GM21825 (cell line): ENCODE measurements at regions not wholly inside any gene's neighbourhood (a gene's known extent, or its start where the extent isn't known, plus 50 kb on each side); places are given as distances from the start of the nearest gene placed in this dataset.
"Not testable (repeated sequence)": the region's sequence is repeated elsewhere in the genome, so short reads cannot be mapped to it uniquely, and the experiment has no call there.

ENCODE experiments used
- ATAC-seq: cut with Tn5 transposase; IDR thresholded peaks from one replicate; pipeline ENCODE4 v1.9.1; 2021; ENCODE audit warnings: mild to moderate bottlenecking, moderate library complexity; ENCODE audit not compliant: unreplicated experiment

GRCh38 chr16:64269756-64270155 lies 852.1 kb downstream of the CDH11 start:
- no peak for ATAC-seq

- ATAC-seq = no peak
Observed at GRCh38 chr16:64265756-64266155, 856.1 kb downstream of the CDH11 start.

- not testable (repeated sequence) for ATAC-seq
Observed at GRCh38 chr16:64260631-64261401, 861.0 kb downstream of the CDH11 start.

- ATAC-seq = no peak
Observed at GRCh38 chr16:64254443-64255367, 867.2 kb downstream of the CDH11 start.

- ATAC-seq = no peak
Observed at GRCh38 chr16:64253525-64253924, 868.3 kb downstream of the CDH11 start.

GRCh38 chr16:64253096-64253495 lies 868.8 kb downstream of the CDH11 start:
- no peak for ATAC-seq

- no peak for ATAC-seq
Observed at GRCh38 chr16:64251742-64252141, 870.1 kb downstream of the CDH11 start.

GRCh38 chr16:64250866-64251265 lies 871.0 kb downstream of the CDH11 start:
- ATAC-seq = no peak

- ATAC-seq = no peak
Observed at GRCh38 chr16:64242492-64242891, 879.4 kb downstream of the CDH11 start.

- no peak for ATAC-seq
Observed at GRCh38 chr16:64240586-64240985, 881.3 kb downstream of the CDH11 start.

GRCh38 chr16:64238571-64238970 lies 883.3 kb downstream of the CDH11 start:
- no peak for ATAC-seq

- no peak for ATAC-seq
Observed at GRCh38 chr16:64236316-64236715, 885.5 kb downstream of the CDH11 start.

- no peak for ATAC-seq
Observed at GRCh38 chr16:64234200-64234599, 887.7 kb downstream of the CDH11 start.

- no peak for ATAC-seq
Observed at GRCh38 chr16:64225696-64226095, 896.2 kb downstream of the CDH11 start.

- ATAC-seq = no peak
Observed at GRCh38 chr16:64225036-64225435, 896.8 kb downstream of the CDH11 start.

- ATAC-seq = no peak
Observed at GRCh38 chr16:64217789-64218535, 903.9 kb downstream of the CDH11 start.

GRCh38 chr16:64215730-64216129 lies 906.1 kb downstream of the CDH11 start:
- ATAC-seq = no peak

GRCh38 chr16:64211331-64211730 lies 910.5 kb downstream of the CDH11 start:
- no peak for ATAC-seq

- ATAC-seq = no peak
Observed at GRCh38 chr16:64206862-64207261, 915.0 kb downstream of the CDH11 start.

GRCh38 chr16:64203126-64203525 lies 918.7 kb downstream of the CDH11 start:
- no peak for ATAC-seq

- no peak for ATAC-seq
Observed at GRCh38 chr16:64202571-64202970, 919.3 kb downstream of the CDH11 start.
